C4-2B (cell line): ENCODE measurements at regions not wholly inside any gene's neighbourhood (a gene's known extent, or its start where the extent isn't known, plus 50 kb on each side); places are given as distances from the start of the nearest gene placed in this dataset.

ENCODE experiments used
- H3K27ac ChIP-seq: fragments of 450-650 bp; 2 replicates; pipeline ENCODE4 v1.5.1; 2017
- CTCF ChIP-seq: fragments of 450-650 bp; conservative IDR thresholded peaks from 2 replicates; pipeline ENCODE4 v1.5.1; 2017; ENCODE audit warnings: mild to moderate bottlenecking
- ZFX ChIP-seq: fragments of 450-650 bp; IDR thresholded peaks from 2 replicates; pipeline ENCODE4 v1.6.1; 2017

- TF ChIP-seq ZFX (no peak), CTCF (no peak)
- H3K27ac ChIP-seq: no peak overlapping the region
Observed at GRCh38 chr11:79702303-79702702, 261.5 kb upstream of the TENM4 start.

GRCh38 chr11:79699246-79699645 lies 258.4 kb upstream of the TENM4 start:
- H3K27ac ChIP-seq: no peak overlapping the region
- TF ChIP-seq ZFX: no peak
- no peak for TF ChIP-seq CTCF

DNA sequence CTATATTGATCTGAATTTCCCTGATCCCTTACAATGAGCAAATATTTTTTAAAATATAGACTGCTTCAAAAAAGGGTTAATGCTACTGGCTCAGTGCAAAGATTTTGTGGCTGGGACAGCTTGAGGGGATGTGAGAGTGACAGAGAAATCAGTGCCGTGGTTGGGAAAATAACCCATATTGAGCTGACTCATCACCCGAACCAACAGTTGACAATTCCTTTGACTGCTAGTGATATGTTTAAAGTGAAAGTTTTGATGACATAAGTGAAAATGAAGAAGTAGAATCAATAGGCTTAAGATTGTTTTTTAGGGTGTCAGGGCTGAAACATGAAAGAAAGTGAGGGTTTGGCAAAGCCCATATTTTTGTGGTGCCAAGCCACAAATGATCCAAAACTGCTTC lies 257.1 kb upstream of the TENM4 start:
- TF ChIP-seq ZFX: no peak
- no peak for TF ChIP-seq CTCF
- no peak overlapping the region for H3K27ac ChIP-seq

DNA sequence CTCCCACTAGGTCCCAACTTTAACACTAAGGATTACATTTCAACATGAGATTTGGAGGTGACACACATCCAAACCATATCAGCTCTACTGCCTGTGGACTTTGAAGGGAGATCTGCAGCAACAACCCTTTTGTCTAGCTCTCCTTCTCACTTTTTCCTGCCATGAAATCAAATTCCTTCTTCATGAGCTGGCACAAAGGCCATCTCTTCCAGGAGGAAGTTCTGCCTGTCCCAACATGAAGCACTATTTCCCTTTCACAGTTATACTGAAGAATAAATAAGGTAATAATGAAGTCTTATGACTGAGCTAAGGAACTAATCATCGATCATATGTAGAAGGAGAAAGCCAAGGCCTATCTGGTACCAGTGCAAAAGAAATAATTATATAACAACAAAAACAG lies 253.5 kb upstream of the TENM4 start:
- no peak overlapping the region for H3K27ac ChIP-seq
- TF ChIP-seq CTCF: no peak
- TF ChIP-seq ZFX: no peak

GRCh38 chr11:79691445-79691844 lies 250.6 kb upstream of the TENM4 start:
- H3K27ac ChIP-seq: no peak overlapping the region
- no peak for TF ChIP-seq CTCF
- no peak for TF ChIP-seq ZFX

DNA sequence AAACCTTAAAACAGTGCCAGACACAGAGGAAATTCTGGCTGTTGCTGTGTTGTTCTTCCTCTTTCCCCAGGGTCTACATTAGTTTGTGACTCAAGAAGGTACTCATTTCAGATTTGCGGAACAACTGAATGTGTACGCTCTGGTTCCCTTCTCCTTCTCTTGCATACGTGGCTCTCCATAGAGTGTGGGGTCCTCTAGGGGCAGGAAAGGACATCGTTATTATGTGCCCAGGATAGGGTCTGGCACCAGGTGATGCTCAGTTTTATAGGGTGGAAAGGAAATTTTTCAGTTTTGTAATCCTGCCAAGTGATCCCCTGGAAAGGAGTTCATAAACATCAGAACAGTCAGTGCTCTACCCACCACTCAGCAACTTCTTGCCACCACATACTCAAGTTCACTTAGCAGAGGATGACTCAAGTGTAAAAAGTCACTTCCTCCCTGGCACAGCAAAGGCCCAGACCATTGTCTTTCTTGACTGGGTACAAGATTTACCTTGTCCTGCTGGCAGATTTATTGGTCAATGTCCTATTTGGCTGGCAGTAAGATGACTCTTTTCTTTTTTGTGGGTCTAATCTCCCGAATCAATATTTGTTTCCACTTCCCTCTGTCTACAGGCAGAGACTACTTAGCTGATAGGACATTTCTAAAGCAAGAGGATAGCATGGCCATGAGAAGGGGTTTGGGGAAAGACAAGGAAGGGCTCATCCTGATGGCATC lies 246.0 kb upstream of the TENM4 start:
- H3K27ac ChIP-seq: no peak overlapping the region
- TF ChIP-seq CTCF (no peak), ZFX (no peak)

DNA sequence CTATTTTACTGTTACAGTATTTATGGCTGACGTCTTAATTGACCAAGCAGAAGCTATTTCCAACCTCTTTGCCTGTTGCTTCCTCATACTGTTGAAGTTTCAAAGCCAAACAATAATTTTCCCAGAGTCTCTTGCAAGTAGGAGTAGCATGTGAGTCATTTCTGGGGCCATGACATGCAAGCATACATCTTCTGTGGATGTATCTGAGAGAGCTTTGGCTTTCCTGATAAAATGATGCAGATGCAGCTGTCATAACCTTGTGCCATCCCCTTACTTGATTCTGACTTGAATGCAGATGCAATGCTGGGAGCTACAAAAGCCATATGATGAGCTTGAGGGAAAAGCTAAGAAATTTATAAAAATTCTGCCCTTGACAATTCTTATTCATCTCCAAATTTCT lies 243.1 kb upstream of the TENM4 start:
- no peak for TF ChIP-seq CTCF
- no peak for TF ChIP-seq ZFX
- H3K27ac ChIP-seq: no peak overlapping the region
